H1 (cell line): ENCODE measurements at regions not wholly inside any gene's neighbourhood (a gene's known extent, or its start where the extent isn't known, plus 50 kb on each side); places are given as distances from the start of the nearest gene placed in this dataset.

ENCODE experiments used
- CTCF ChIA-PET: fragments of 300-600 bp; sonication (Branson Sonifier 250); formaldehyde crosslinking; loops from one replicate; lab custom pipeline; 2021; ENCODE audit not compliant: partially characterized antibody; lab: Charles Lee
- POLR2A ChIA-PET: fragments of 300-600 bp; sonication (Branson Sonifier 250); formaldehyde crosslinking; loops from one replicate; lab custom pipeline; 2021; ENCODE audit warnings: inconsistent platforms; ENCODE audit not compliant: partially characterized antibody; lab: Charles Lee
- DNase-seq, 2 experiments: peaks; one replicate each; pipeline versions ENCODE4 v3.0.0 to v3.0.0-alpha.2; 2010 to 2022; ENCODE audit warnings: low spot score in 2 of 2, low read depth in 1 of 2, mixed read lengths in 1 of 2
- FAIRE-seq: peaks from 2 replicates; lab custom pipeline; 2011; peaks lifted over from hg19 to GRCh38; lab: Jason Lieb, UNC
- H2AFZ ChIP-seq: 2 replicates; pipeline ENCODE4 v1.8.1; 2012; ENCODE audit warnings: low read length, inconsistent platforms
- H2AK5ac ChIP-seq: 2 replicates; pipeline ENCODE4 v1.6.1; 2013; ENCODE audit warnings: low read depth, low read length
- H2BK120ac ChIP-seq: replicated peaks from 2 replicates; pipeline ENCODE3; 2013; ENCODE audit warnings: low read depth, low read length, inconsistent platforms
- H2BK12ac ChIP-seq: 2 replicates; pipeline ENCODE4 v1.6.1; 2013; ENCODE audit warnings: low read depth, low read length
- H2BK15ac ChIP-seq: 2 replicates; pipeline ENCODE4 v1.6.1; 2013; ENCODE audit warnings: low read length
- H2BK20ac ChIP-seq: 2 replicates; pipeline ENCODE4 v1.6.1; 2013; ENCODE audit warnings: low read length
- H2BK5ac ChIP-seq: 2 replicates; pipeline ENCODE4 v1.6.1; 2013; ENCODE audit warnings: low read depth, low read length
- H3K14ac ChIP-seq: 2 replicates; pipeline ENCODE4 v1.6.1; 2013; ENCODE audit warnings: inconsistent platforms; ENCODE audit not compliant: insufficient read length
- H3K18ac ChIP-seq: 2 replicates; pipeline ENCODE4 v1.6.1; 2013; ENCODE audit warnings: low read length; ENCODE audit errors: extremely low read depth
- H3K23ac ChIP-seq: 2 replicates; pipeline ENCODE4 v1.6.1; 2013; ENCODE audit warnings: inconsistent platforms; ENCODE audit not compliant: insufficient read length
- H3K23me2 ChIP-seq: 2 replicates; pipeline ENCODE4 v1.6.1; 2013; ENCODE audit warnings: low read depth, low read length
- H3K27ac ChIP-seq: 2 replicates; pipeline ENCODE4 v1.6.1; 2011; ENCODE audit warnings: low read depth, low read length, inconsistent platforms
- H3K27me3 ChIP-seq, 4 experiments: replicated peaks in 1 of 4; 1 replicate in 1 of 4; 2 replicates in 3 of 4; pipeline versions ENCODE4 v1.6.1 to v1.8.1; 2011 to 2013; ENCODE audit warnings: low read length in 3 of 4, mild to moderate bottlenecking in 3 of 4, inconsistent platforms in 2 of 4, mixed read lengths in 2 of 4, moderate library complexity in 1 of 4; ENCODE audit not compliant: control insufficient read depth in 3 of 4, insufficient read depth in 3 of 4; ENCODE audit errors: extremely low read depth in 1 of 4
- H3K36me3 ChIP-seq, 4 experiments: 2 replicates each; pipeline versions ENCODE4 v1.6.1 to v1.8.1; 2011 to 2013; ENCODE audit warnings: mild to moderate bottlenecking in 4 of 4, low read length in 3 of 4, moderate library complexity in 2 of 4, control low read depth in 1 of 4, inconsistent platforms in 1 of 4; ENCODE audit not compliant: insufficient read depth in 4 of 4, control insufficient read depth in 2 of 4
- H3K4ac ChIP-seq: replicated peaks from 2 replicates; pipeline ENCODE3; 2013; ENCODE audit warnings: low read length, low read depth, mixed read lengths, inconsistent platforms; ENCODE audit not compliant: insufficient read length
- H3K4me1 ChIP-seq, 4 experiments: replicated peaks in 1 of 4; 1 replicate in 1 of 4; 2 replicates in 3 of 4; pipeline versions ENCODE4 v1.6.1 to v1.8.1; 2011 to 2013; ENCODE audit warnings: low read length in 3 of 4, inconsistent platforms in 2 of 4, mixed read lengths in 1 of 4; ENCODE audit not compliant: insufficient read depth in 4 of 4, control insufficient read depth in 3 of 4
- H3K4me2 ChIP-seq, 2 experiments: 2 replicates each; pipeline versions ENCODE4 v1.6.1 to v1.8.1; 2011 to 2013; ENCODE audit warnings: low read depth in 2 of 2, low read length in 2 of 2, control low read depth in 1 of 2, inconsistent platforms in 1 of 2, mild to moderate bottlenecking in 1 of 2; ENCODE audit not compliant: insufficient read depth in 1 of 2
- H3K4me3 ChIP-seq, 4 experiments: fragments of 200-600, 300-600 bp in 1 of 4; sonication (generic), shearing (Covaris generic), sonication (Bioruptor Twin) in 1 of 4; 2 replicates each; pipeline versions ENCODE4 v1.5.1 to v1.8.1; 2011 to 2016; ENCODE audit warnings: low read length in 4 of 4, low read depth in 3 of 4, control low read depth in 2 of 4, inconsistent platforms in 2 of 4, mild to moderate bottlenecking in 2 of 4, mixed read lengths in 1 of 4, moderate library complexity in 1 of 4; ENCODE audit not compliant: insufficient read depth in 2 of 4; ENCODE audit errors: extremely low read depth in 1 of 4
- H3K56ac ChIP-seq: replicated peaks from 2 replicates; pipeline ENCODE3; 2013; ENCODE audit warnings: low read depth, mild to moderate bottlenecking, mixed read lengths, low read length, inconsistent platforms; ENCODE audit not compliant: insufficient read length
- H3K79me1 ChIP-seq: 2 replicates; pipeline ENCODE4 v1.6.1; 2013; ENCODE audit warnings: low read depth, low read length, control low read depth
- H3K79me2 ChIP-seq, 2 experiments: 2 replicates each; pipeline versions ENCODE4 v1.6.1 to v1.8.1; 2012 to 2013; ENCODE audit warnings: low read length in 2 of 2, mild to moderate bottlenecking in 2 of 2, inconsistent platforms in 1 of 2; ENCODE audit not compliant: insufficient read depth in 2 of 2, control insufficient read depth in 1 of 2
- H3K9ac ChIP-seq, 4 experiments: replicated peaks in 1 of 4; 1 replicate in 1 of 4; 2 replicates in 3 of 4; pipeline versions ENCODE4 v1.6.1 to v1.8.1; 2011 to 2013; ENCODE audit warnings: low read depth in 3 of 4, low read length in 3 of 4, control low read depth in 2 of 4, mild to moderate bottlenecking in 2 of 4, moderate library complexity in 2 of 4, inconsistent platforms in 1 of 4; ENCODE audit errors: extremely low read depth in 1 of 4
- H3K9me3 ChIP-seq, 2 experiments: 2 replicates each; pipeline versions ENCODE4 v1.6.1 to v1.8.1; 2012 to 2013; ENCODE audit warnings: mild to moderate bottlenecking in 2 of 2, moderate library complexity in 2 of 2, control low read depth in 1 of 2, inconsistent platforms in 1 of 2, low read depth in 1 of 2, low read length in 1 of 2, mixed read lengths in 1 of 2; ENCODE audit not compliant: insufficient read depth in 2 of 2
- H4K20me1 ChIP-seq, 2 experiments: replicated peaks in 1 of 2; 2 replicates each; pipeline versions ENCODE3 to v1.8.1; 2011 to 2013; ENCODE audit warnings: inconsistent platforms in 2 of 2, low read length in 2 of 2, mild to moderate bottlenecking in 1 of 2; ENCODE audit not compliant: insufficient read depth in 2 of 2, control insufficient read depth in 1 of 2
- H4K5ac ChIP-seq: 2 replicates; pipeline ENCODE4 v1.6.1; 2013; ENCODE audit warnings: low read length, low read depth, mixed read lengths, inconsistent platforms; ENCODE audit not compliant: insufficient read length
- H4K8ac ChIP-seq: 2 replicates; pipeline ENCODE4 v1.8.0; 2013; ENCODE audit warnings: mild to moderate bottlenecking, moderate library complexity, low read length, inconsistent platforms; ENCODE audit not compliant: insufficient read depth; ENCODE audit errors: extremely low read depth
- H4K91ac ChIP-seq: replicated peaks from 2 replicates; pipeline ENCODE3; 2013; ENCODE audit warnings: low read length, mixed read lengths, inconsistent platforms; ENCODE audit not compliant: insufficient read length
- BRCA1 ChIP-seq: IDR thresholded peaks from 2 replicates; pipeline ENCODE4 v1.6.1; 2012; ENCODE audit warnings: low read depth, low read length, improper control_type of control experiment
- CBX5 ChIP-seq: fragments of 300-800, 300-1000 bp; sonication (generic); IDR thresholded peaks from 2 replicates; pipeline ENCODE4 v1.7.1; 2016; ENCODE audit warnings: antibody characterized with exemption, low read length, low read depth
- EGR1 ChIP-seq: IDR thresholded peaks from 2 replicates; pipeline ENCODE4 v1.6.1; 2011; ENCODE audit warnings: low read depth, low read length, borderline replicate concordance
- EP300 ChIP-seq, 2 experiments: IDR thresholded peaks; 1 replicate in 1 of 2; 2 replicates in 1 of 2; pipeline ENCODE4 v1.6.1; 2011 to 2012; ENCODE audit warnings: low read depth in 2 of 2, low read length in 2 of 2, mild to moderate bottlenecking in 2 of 2, borderline replicate concordance in 1 of 2, inconsistent platforms in 1 of 2, moderate library complexity in 1 of 2
- KDM1A ChIP-seq: fragments of 200-600, 300-600 bp; sonication (generic); IDR thresholded peaks from 2 replicates; pipeline ENCODE4 v1.7.1; 2016; ENCODE audit warnings: mild to moderate bottlenecking, low read length, borderline replicate concordance
- NANOG ChIP-seq: IDR thresholded peaks from 2 replicates; pipeline ENCODE4 v1.6.1; 2011; ENCODE audit warnings: low read length, low read depth, mild to moderate bottlenecking, inconsistent platforms; ENCODE audit not compliant: insufficient read depth, poor library complexity, severe bottlenecking
- POLR2AphosphoS5 ChIP-seq: IDR thresholded peaks from 2 replicates; pipeline ENCODE4 v1.6.1; 2011; ENCODE audit warnings: low read depth, low read length
- RFX5 ChIP-seq: IDR thresholded peaks from 2 replicates; pipeline ENCODE4 v1.6.1; 2011; ENCODE audit warnings: low read depth, low read length, improper control_type of control experiment, borderline replicate concordance
- RNF2 ChIP-seq: fragments of 200-900, 300-1000 bp; sonication (generic); IDR thresholded peaks from 2 replicates; pipeline ENCODE4 v1.7.1; 2016; ENCODE audit warnings: borderline replicate concordance, low read depth, mild to moderate bottlenecking, antibody characterized with exemption, low read length; ENCODE audit not compliant: poor library complexity, severe bottlenecking; ENCODE audit errors: missing control alignments
- SIRT6 ChIP-seq: IDR thresholded peaks from one replicate; pipeline ENCODE4 v1.7.1; 2012; ENCODE audit warnings: low read length, inconsistent platforms
- SP2 ChIP-seq: IDR thresholded peaks from 2 replicates; pipeline ENCODE4 v1.6.1; 2012; ENCODE audit warnings: mild to moderate bottlenecking, low read length, inconsistent platforms
- SRF ChIP-seq: IDR thresholded peaks from 2 replicates; pipeline ENCODE4 v1.6.1; 2011; ENCODE audit warnings: mild to moderate bottlenecking, low read depth, low read length, moderate library complexity
- WGBS, 2 experiments: shearing (Covaris generic) in 1 of 2; methylation state at CpG; one replicate each; pipeline versions ENCODE4 v1.1.6 to v1.1.7; 2013 to 2015; ENCODE audit warnings: low lambda C conversion rate in 2 of 2, mixed read lengths in 2 of 2, inconsistent platforms in 1 of 2, low coverage in 1 of 2, missing lambda C conversion rate in 1 of 2; ENCODE audit not compliant: insufficient replicate concordance in 2 of 2, insufficient coverage in 1 of 2, insufficient read length in 1 of 2; ENCODE audit errors: extremely low coverage in 1 of 2, missing lambda C conversion rate in 1 of 2; 5-methylcytosine and 5-hydroxymethylcytosine counted together
- TF ChIP-seq, protein P1 (sequence below): IDR thresholded peaks from 2 replicates; pipeline ENCODE4 v1.6.1; 2012; ENCODE audit warnings: inconsistent platforms

DNA sequence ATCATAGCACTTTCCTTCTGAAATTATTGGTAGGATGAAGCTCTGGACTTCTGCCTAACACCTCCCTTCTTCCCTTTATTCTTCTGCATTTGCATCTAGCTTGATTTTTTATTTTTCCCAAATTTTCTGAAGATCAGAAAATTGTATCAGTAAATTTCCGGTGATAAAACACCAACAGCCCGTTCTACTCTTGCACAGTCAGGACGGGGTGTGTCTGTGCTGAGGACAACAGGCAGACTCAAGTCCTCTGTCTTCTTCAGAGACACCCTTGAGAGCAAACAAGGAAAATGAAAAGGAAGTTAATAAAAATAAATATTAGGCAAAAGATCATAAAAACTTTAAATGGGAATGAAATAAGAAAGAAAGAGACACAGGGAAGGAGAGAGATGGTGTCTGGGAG lies 120.7 kb downstream of the ARL4C start:
- Histone ChIP-seq H3K4me2 (no peak overlapping the region), H3K4me3 (no peak overlapping the region), H4K20me1 (no peaks in the 10 kb centered on the region), H2BK12ac (no peak overlapping the region), H2BK20ac (no peak overlapping the region), H3K56ac (no peak overlapping the region), H4K91ac (no peak overlapping the region), H2AK5ac (no peak overlapping the region), H3K4ac (no peak overlapping the region), H4K5ac (no peak overlapping the region), H3K23me2 (no peaks in the 10 kb centered on the region), H3K79me2 (no peaks in the 10 kb centered on the region), H3K9me3 (no peaks in the 10 kb centered on the region), H3K27ac (no peak overlapping the region), H3K9ac (no peak overlapping the region), H2BK5ac (no peak overlapping the region), H3K4me1 (peaks cover 0 to 4% (median 2%) of the 10 kb centered on the region in 4 experiments; a peak in 2 of 7 replicates), H3K27me3 (no peaks in the 10 kb centered on the region; a peak in 2 of 7 replicates), H3K79me1 (no peaks in the 10 kb centered on the region), H2AFZ (no peak overlapping the region), H3K14ac (no peak overlapping the region), H4K8ac (no peak overlapping the region), H3K18ac (no peak overlapping the region), H3K23ac (no peak overlapping the region), H2BK15ac (no peak overlapping the region), H2BK120ac (no peak overlapping the region), H3K36me3 (no peaks in the 10 kb centered on the region)
- CTCF ChIA-PET = interaction anchor here (0.8 to 1.4 kb wide), 2 partner anchors 13 to 37 kb away, joined by 3 to 5 read pairs; no protein-coding TSS in a partner anchor
- FAIRE-seq = no peak
- DNase-seq = no peak
- POLR2A ChIA-PET = interaction anchor here (1.2 kb wide), 1 partner anchor 120 kb away, joined by 3 read pairs; no protein-coding TSS in a partner anchor
- WGBS, 2 experiments = 84% methylated on average over 3 of the region's 3 CpGs; no CpG with 5 or more reads in 1 of the 2 experiments
- no peak for TF ChIP-seq SRF
- TF ChIP-seq RNF2 = no peak
- no peak for TF ChIP-seq POLR2AphosphoS5
- TF ChIP-seq EGR1 = no peak
- no peak for TF ChIP-seq SP2
- no peak for TF ChIP-seq SIRT6
- no peak for TF ChIP-seq KDM1A
- TF ChIP-seq BRCA1 = no peak
- TF ChIP-seq RFX5 = no peak
- no peak for TF ChIP-seq NANOG
- TF ChIP-seq CBX5 = no peak
- TF ChIP-seq, protein P1, sequence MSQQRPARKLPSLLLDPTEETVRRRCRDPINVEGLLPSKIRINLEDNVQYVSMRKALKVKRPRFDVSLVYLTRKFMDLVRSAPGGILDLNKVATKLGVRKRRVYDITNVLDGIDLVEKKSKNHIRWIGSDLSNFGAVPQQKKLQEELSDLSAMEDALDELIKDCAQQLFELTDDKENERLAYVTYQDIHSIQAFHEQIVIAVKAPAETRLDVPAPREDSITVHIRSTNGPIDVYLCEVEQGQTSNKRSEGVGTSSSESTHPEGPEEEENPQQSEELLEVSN = no peak
- no peak for TF ChIP-seq EP300 (IDR thresholded peaks at IDR 0.05; ENCODE audit: borderline replicate concordance in 1 of 2, low read depth in 2 of 2, low read length in 2 of 2)
